Activated naive CD4-positive, alpha-beta T cell treated with anti-CD3 and anti-CD28 coated beads for 36 hours (primary cell): ENCODE measurements at regions not wholly inside any gene's neighbourhood (a gene's known extent, or its start where the extent isn't known, plus 50 kb on each side); places are given as distances from the start of the nearest gene placed in this dataset.

Experiments used
- CTCF ChIA-PET: fragments of 350-600 bp; sonication (Branson Sonifier 250); formaldehyde crosslinking; loops from one replicate; lab custom pipeline; 2021; ENCODE audit warnings: antibody characterized with exemption; lab: Charles Lee
- DNase-seq: peaks from one replicate; pipeline ENCODE4 v3.0.0-alpha.2; 2020
- H3K27ac Mint-ChIP-seq: one replicate; pipeline ENCODE4 v1.8.0; 2021; ENCODE audit warnings: mild to moderate bottlenecking, mixed read lengths
- H3K27me3 Mint-ChIP-seq: one replicate; pipeline ENCODE4 v1.8.0; 2021; ENCODE audit warnings: low read depth, mixed read lengths
- H3K36me3 Mint-ChIP-seq: one replicate; pipeline ENCODE4 v1.8.0; 2021; ENCODE audit warnings: low read depth, mixed read lengths
- H3K4me1 Mint-ChIP-seq: one replicate; pipeline ENCODE4 v1.8.0; 2021; ENCODE audit warnings: low read depth, mixed read lengths
- H3K4me3 Mint-ChIP-seq: one replicate; pipeline ENCODE4 v1.8.0; 2021; ENCODE audit warnings: mild to moderate bottlenecking, moderate library complexity, mixed read lengths
- H3K9me3 Mint-ChIP-seq: one replicate; pipeline ENCODE4 v1.8.0; 2021; ENCODE audit warnings: mixed read lengths
- intact Hi-C: fragments of 100-400 bp; cut with micrococcal nuclease; formaldehyde crosslinking; loops from one replicate; pipeline ENCODE4 v1.15.1; 2023

DNA sequence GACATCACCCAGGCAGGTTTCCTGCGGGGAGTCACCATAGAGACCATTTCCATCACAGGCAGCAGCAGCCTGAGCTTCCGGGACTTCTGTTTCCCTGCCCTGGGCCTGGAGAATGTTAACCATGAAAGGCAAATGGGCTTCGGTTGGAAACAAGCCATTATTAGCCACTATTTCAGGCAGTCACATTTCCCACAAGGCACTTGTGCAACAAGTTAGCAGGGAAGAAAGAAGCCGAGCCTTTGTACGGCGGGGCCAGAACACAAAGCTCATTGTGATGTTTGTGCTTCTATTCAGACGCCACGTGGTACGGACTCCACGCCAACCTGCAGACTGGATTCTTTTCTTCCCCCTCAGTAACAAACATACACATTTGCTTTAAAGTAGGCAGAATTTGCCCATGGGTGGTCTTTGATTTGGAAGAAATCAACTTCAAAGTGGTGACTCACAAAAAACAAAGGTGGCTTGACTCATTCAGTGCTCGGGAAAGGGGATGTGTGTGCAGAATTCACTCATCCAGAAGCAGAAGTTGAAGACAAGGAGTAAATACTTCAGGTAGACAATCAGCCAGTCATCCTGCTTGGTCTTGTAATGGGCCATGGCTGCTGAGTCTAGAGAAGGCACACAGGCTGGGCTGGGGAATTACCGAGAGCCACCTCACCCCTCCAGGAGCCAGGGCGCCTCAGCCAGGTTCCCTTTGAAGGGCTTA is 154.2 kb upstream of the PRMT8 start:
- DNase-seq, result no peak
- Mint-ChIP-seq H3K27me3 (peaks cover 13% of the 10 kb centered on the region), H3K4me3 (no peak overlapping the region), H3K27ac (no peak overlapping the region), H3K4me1 (no peaks in the 10 kb centered on the region), H3K9me3 (no peaks in the 10 kb centered on the region), H3K36me3 (no peaks in the 10 kb centered on the region)
- CTCF ChIA-PET, result interaction anchor here (1.3 kb wide), 1 partner anchor 36 kb away, joined by 5 read pairs; no protein-coding TSS in a partner anchor
- intact Hi-C loops, result no loop called here

DNA sequence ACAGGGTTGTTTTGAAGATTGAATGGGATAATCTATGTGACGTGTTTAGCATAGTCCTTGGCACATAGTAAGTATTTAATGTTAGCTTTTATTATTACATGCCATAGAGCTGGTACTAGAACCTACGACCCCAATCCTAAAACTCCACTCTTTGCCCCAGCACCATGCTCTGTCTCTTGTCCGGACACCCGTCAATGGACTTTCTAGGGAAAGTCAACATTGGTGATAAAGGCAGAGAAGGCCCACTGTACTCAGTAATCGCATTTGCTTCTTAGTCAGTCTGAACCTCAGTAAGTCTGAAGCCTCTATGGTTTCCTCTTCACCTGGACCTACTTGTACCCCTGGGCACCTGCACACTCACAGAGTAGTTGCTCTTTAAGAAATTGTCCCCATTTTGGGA is 153.1 kb upstream of the PRMT8 start:
- no peaks in the 10 kb centered on the region for H3K4me1 Mint-ChIP-seq
- H3K36me3 Mint-ChIP-seq, result no peaks in the 10 kb centered on the region
- intact Hi-C loops, result no loop called here
- H3K4me3 Mint-ChIP-seq, result no peak overlapping the region
- CTCF ChIA-PET, result no interaction called here
- no peaks in the 10 kb centered on the region for H3K9me3 Mint-ChIP-seq
- H3K27me3 Mint-ChIP-seq, result peaks cover 13% of the 10 kb centered on the region
- H3K27ac Mint-ChIP-seq, result no peak overlapping the region
- DNase-seq, result no peak

DNA sequence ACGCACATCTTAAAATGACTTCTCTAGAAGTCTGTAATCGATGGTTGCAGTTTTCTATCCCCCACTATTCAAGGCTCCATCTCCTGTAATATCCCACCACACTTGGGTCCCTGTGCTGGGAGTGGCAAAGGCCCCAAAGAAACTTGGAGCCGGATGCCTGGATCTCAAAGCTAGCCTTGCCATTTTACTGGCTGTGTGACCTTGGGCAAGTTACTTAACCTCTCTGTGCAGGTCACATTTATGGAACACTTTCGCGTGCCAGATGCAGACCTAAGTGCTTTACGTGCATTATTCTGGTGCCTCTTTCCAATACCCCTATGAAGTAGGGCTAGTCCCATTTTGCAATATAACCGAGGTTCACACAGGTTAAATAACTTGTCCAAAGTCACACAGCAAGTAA is 151.8 kb upstream of the PRMT8 start:
- intact Hi-C loops, result no loop called here

DNA sequence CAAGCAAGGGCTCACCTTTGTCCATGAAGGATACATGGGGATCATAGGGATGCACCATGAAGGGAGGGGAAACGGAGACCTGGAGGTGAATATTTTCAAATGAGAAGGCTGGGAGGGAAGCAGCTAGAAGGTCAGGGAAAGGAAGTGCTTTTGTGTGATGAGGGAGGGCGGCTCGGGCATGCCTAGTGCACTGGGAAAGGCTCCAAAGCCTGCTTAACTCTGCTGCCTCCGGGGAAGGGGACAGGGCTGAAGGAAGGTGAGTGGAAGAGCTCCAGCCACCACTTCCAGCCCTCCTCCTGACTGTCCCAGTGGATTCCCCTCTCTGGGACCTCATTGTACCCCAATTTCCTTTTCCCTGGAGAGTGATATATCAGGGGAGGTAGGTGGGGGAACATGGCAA is 149.4 kb upstream of the PRMT8 start:
- Mint-ChIP-seq H3K27ac (no peak overlapping the region), H3K4me1 (no peaks in the 10 kb centered on the region)
- intact Hi-C loops, result no loop called here

More for the DNA sequence above, 151.8 kb upstream of the PRMT8 start:
- Mint-ChIP-seq H3K4me3 (no peak overlapping the region), H3K27ac (no peak overlapping the region), H3K27me3 (peaks cover 13% of the 10 kb centered on the region), H3K9me3 (no peaks in the 10 kb centered on the region), H3K36me3 (no peaks in the 10 kb centered on the region), H3K4me1 (no peaks in the 10 kb centered on the region)
- CTCF ChIA-PET, result no interaction called here
- no peak for DNase-seq

DNA sequence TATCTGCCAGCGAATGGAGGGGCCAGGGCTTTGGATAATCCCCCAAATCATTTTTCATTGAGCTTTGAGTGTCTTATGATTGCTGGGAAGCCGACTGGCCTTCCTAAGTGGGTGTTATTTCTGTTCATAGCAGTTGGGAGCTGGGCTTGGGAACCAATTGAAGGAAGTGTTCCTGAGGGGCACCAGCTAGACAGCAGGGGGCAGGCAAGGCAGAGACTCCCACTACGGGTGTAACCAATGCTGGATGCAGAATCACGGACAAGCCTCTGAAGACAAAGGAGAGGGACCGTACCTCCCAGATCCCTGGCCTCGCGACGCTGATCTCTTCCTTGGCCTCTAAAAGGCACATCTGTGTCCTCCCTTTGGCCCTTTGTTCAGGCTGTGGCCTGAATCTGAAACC is 149.0 kb upstream of the PRMT8 start:
- no peak overlapping the region for H3K4me3 Mint-ChIP-seq
- H3K27me3 Mint-ChIP-seq, result peaks cover 8% of the 10 kb centered on the region
- H3K36me3 Mint-ChIP-seq, result no peaks in the 10 kb centered on the region
- no peaks in the 10 kb centered on the region for H3K9me3 Mint-ChIP-seq
- peak; percentile 21 for DNase-seq
- H3K4me1 Mint-ChIP-seq, result no peaks in the 10 kb centered on the region
- CTCF ChIA-PET, result no interaction called here
- intact Hi-C loops, result no loop called here
- H3K27ac Mint-ChIP-seq, result no peak overlapping the region

More for the DNA sequence above, 149.4 kb upstream of the PRMT8 start:
- no peak for DNase-seq
- Mint-ChIP-seq H3K27me3 (peaks cover 8% of the 10 kb centered on the region), H3K9me3 (no peaks in the 10 kb centered on the region), H3K4me3 (no peak overlapping the region), H3K36me3 (no peaks in the 10 kb centered on the region)
- CTCF ChIA-PET, result no interaction called here

DNA sequence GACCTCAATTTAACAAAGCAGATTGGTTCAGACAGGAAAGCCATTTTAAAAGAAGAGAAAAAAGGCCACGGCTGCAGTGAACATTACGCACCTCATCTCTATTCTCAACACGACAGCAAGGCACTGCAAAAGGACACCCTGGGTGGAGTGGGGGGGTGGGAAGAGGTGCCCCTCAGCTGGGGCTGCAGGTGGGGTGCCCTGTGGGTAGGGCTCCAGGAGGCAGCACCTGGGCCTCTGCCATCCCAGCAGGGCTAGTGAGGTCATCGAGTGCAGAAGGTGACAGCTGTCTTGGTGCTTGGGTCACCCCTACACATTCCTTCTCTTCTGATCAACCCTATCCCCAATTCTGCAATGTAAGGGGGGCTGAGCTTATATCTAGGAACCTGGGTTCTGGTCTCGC is 142.9 kb upstream of the PRMT8 start:
- Mint-ChIP-seq H3K4me3 (no peak overlapping the region), H3K9me3 (no peaks in the 10 kb centered on the region), H3K4me1 (no peaks in the 10 kb centered on the region), H3K36me3 (no peaks in the 10 kb centered on the region), H3K27ac (no peak overlapping the region), H3K27me3 (peaks cover 3% of the 10 kb centered on the region)
- DNase-seq, result no peak
- intact Hi-C loops, result no loop called here
- CTCF ChIA-PET, result no interaction called here

DNA sequence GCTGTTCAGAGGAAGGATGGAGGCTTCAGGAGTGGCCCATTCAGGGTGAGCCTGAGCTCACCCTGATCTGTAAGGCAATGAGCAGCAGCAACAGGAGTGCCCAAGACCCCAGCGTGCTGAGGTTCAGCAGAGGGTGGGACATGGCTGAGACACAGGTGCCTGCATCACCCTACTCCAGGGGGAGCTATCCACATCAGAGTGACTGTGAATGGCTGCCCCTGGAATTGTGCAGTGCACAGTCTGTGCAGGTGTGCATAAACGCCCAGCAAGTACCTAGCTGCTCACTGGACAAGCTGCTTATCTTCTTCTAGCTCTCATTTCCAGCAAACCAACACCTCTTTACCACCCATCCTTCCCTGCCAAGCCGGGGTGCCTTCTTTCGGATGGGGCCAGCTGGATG is 140.6 kb upstream of the PRMT8 start:
- intact Hi-C loops, result no loop called here
- no peaks in the 10 kb centered on the region for H3K4me1 Mint-ChIP-seq
- CTCF ChIA-PET, result interaction anchor here (0.7 to 1.8 kb wide), 2 partner anchors 22 to 50 kb away, joined by 3 to 5 read pairs; no protein-coding TSS in a partner anchor
- no peaks in the 10 kb centered on the region for H3K36me3 Mint-ChIP-seq
- peaks cover 3% of the 10 kb centered on the region for H3K27me3 Mint-ChIP-seq
- no peak overlapping the region for H3K27ac Mint-ChIP-seq
- no peak overlapping the region for H3K4me3 Mint-ChIP-seq
- no peaks in the 10 kb centered on the region for H3K9me3 Mint-ChIP-seq
- no peak for DNase-seq

DNA sequence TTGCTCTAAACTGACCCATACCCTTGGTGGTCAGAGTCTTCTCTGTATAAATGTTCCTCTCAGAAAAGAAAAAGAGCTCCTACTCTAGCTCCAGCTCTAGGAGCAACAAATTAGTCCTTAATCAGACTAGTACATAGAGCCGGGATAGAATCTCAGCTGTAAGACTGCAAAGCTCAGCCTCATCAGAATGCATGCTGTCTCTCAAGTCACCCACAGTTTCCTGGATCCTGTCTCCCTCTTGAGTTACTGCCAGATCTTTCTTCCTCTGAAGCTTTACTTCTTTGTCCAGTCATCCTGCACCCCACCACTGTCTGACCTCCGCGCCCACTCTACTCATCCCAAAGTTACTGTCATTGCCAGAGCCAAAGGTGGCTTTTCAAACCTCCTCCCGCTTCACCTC is 139.3 kb upstream of the PRMT8 start:
- no peak overlapping the region for H3K4me3 Mint-ChIP-seq
- no peak overlapping the region for H3K27ac Mint-ChIP-seq
- CTCF ChIA-PET, result interaction anchor here (1.8 kb wide), 1 partner anchor 51 kb away, joined by 5 read pairs; no protein-coding TSS in a partner anchor
- intact Hi-C loops, result no loop called here
- no peaks in the 10 kb centered on the region for H3K9me3 Mint-ChIP-seq
- DNase-seq, result no peak
- peaks cover 3% of the 10 kb centered on the region for H3K27me3 Mint-ChIP-seq
- no peaks in the 10 kb centered on the region for H3K4me1 Mint-ChIP-seq
- H3K36me3 Mint-ChIP-seq, result no peaks in the 10 kb centered on the region

DNA sequence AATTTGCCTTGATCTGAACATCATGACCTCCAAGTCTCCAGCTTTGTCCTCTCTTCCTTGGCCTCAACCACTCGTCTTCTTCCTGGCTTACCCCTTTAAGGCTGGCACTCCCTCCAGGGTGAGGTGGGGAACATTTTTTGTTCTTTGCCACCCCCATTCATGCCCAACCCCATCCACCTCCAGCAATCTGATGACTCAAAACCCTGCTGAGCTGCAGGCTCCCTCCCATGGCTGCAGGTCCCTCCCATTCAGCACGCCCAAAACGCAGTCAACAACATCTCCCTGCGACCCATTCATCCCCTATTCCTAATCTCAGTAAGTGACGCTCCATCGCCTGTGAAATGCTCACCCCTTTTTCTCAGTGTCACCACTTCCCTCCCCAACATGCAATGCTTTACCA is 138.8 kb upstream of the PRMT8 start:
- Mint-ChIP-seq H3K27me3 (peaks cover 3% of the 10 kb centered on the region), H3K27ac (no peak overlapping the region), H3K9me3 (no peaks in the 10 kb centered on the region), H3K4me1 (no peaks in the 10 kb centered on the region), H3K36me3 (no peaks in the 10 kb centered on the region), H3K4me3 (no peak overlapping the region)
- no peak for DNase-seq
- CTCF ChIA-PET, result interaction anchor here (1.8 kb wide), 1 partner anchor 52 kb away, joined by 5 read pairs; no protein-coding TSS in a partner anchor
- intact Hi-C loops, result no loop called here

DNA sequence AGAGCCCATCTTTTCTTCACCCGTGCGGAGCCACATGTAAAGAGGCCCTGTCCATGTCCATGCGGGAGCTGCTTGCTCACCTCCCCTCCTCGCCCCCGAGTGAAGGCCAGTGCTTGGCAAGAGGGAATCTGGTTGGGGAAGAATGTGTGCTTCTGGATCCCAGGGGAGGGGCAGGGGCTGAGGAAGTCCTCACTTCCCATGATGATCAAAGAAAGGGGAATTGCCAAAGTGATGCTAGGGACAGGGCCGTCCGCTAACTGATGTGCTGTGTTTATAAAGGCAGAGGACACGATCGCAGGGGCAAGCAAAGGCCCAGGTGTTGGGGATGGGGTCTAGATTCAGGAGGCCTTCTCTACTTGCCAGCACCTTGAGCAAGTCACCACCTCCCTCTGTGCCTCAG is 137.4 kb upstream of the PRMT8 start:
- H3K36me3 Mint-ChIP-seq, result no peaks in the 10 kb centered on the region
- CTCF ChIA-PET, result no interaction called here
- intact Hi-C loops, result no loop called here

DNA sequence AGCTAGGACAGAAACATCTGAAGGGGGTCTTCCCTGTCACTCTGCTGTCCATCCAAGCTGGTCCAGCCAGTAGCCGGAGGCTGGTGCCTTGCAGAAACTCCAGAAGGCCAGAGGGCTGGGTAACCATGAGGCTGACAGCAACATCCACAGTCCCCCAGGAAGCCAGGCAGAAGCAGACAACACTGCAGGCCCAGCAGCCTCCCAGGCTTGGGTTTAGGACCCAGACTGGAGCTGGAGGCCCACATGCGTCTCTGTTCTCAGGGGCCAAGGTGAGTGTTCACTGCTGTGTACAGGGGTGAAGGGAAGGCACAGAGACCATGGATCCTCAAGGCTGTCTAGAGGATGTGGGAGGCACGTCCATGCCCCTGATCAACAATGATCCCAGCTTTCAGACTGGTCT is 136.4 kb upstream of the PRMT8 start:
- CTCF ChIA-PET, result no interaction called here
- H3K36me3 Mint-ChIP-seq, result no peaks in the 10 kb centered on the region
- intact Hi-C loops, result no loop called here
- H3K27ac Mint-ChIP-seq, result no peak overlapping the region
- no peak for DNase-seq
- H3K4me1 Mint-ChIP-seq, result no peaks in the 10 kb centered on the region
- H3K4me3 Mint-ChIP-seq, result no peak overlapping the region
- H3K9me3 Mint-ChIP-seq, result no peaks in the 10 kb centered on the region
- H3K27me3 Mint-ChIP-seq, result no peaks in the 10 kb centered on the region

More for the DNA sequence above, 137.4 kb upstream of the PRMT8 start:
- no peaks in the 10 kb centered on the region for H3K27me3 Mint-ChIP-seq
- no peak overlapping the region for H3K4me3 Mint-ChIP-seq
- H3K27ac Mint-ChIP-seq, result no peak overlapping the region
- no peaks in the 10 kb centered on the region for H3K9me3 Mint-ChIP-seq
- DNase-seq, result no peak
- no peaks in the 10 kb centered on the region for H3K4me1 Mint-ChIP-seq

DNA sequence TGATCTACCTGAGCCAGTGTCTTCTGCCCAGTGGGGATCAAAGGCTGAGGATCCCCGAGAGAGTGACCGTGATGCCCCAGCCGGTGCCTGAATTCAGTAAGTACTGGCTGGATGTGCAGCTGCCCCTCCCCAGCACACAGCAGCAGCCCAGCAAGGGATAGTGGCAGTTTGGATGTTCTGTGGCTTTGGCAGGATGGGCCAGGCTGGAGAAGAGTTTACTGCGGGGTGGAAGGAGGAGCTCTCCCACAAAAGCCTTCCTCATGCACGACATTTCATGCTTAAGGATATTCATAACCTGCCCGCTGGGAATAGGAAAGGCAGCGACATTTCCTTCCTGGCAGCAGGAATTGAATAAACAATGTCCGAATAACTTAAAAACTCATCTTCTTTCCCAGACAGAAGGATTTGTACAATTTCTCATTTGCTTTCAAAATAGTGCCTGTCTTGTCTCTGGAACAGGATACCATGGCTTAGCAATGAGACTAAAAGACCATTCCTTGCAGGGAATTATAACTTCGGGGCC is 135.6 kb upstream of the PRMT8 start:
- no peak overlapping the region for H3K4me3 Mint-ChIP-seq
- CTCF ChIA-PET, result interaction anchor here (0.7 kb wide), 1 partner anchor 1609 kb away, joined by 3 read pairs; no protein-coding TSS in a partner anchor
- intact Hi-C loops, result no loop called here
- no peak overlapping the region for H3K27ac Mint-ChIP-seq
- H3K36me3 Mint-ChIP-seq, result no peaks in the 10 kb centered on the region
- no peaks in the 10 kb centered on the region for H3K4me1 Mint-ChIP-seq
- no peaks in the 10 kb centered on the region for H3K27me3 Mint-ChIP-seq
- DNase-seq, result no peak
- H3K9me3 Mint-ChIP-seq, result no peaks in the 10 kb centered on the region

DNA sequence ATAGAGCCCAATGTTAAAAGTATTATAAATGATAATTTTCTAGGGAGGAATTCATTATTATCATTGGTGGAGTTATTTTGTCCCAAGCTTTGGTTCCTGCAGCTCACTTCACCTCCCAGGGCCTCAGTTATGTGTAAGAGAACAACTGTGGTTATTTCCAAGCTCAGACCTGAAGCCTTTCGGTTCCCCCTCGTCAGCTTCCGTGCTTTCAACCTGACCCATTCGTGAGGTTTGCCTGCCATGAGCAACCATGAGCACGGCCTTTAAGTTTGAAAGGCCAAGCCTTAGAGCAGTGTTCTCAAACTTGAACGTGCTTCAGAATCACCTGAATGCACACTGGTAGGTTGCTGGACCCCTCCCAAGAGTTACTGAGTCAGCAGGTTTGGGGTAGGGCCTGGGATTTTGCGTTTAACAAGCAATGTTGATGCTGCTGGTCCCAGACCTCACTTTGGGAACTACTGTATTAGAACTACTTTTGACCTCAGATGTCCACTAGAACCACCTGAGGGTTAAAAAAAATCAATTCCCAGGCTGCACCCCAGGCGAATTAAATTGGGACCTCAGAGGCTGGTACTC is 133.0 kb upstream of the PRMT8 start:
- Mint-ChIP-seq H3K27me3 (no peaks in the 10 kb centered on the region), H3K27ac (no peak overlapping the region), H3K9me3 (no peaks in the 10 kb centered on the region), H3K4me1 (no peaks in the 10 kb centered on the region), H3K4me3 (no peak overlapping the region), H3K36me3 (no peaks in the 10 kb centered on the region)
- CTCF ChIA-PET, result no interaction called here
- no peak for DNase-seq
- intact Hi-C loops, result no loop called here
